ENCODE measurements at regions not wholly inside any gene's neighbourhood (a gene's known extent, or its start where the extent isn't known, plus 50 kb on each side); places are given as distances from the start of the nearest gene placed in this dataset.
"Not testable (repeated sequence)": the region's sequence is repeated elsewhere in the genome, so short reads cannot be mapped to it uniquely, and the experiment has no call there.

- not testable (repeated sequence) for H4K8ac ChIP-seq (ENCODE audit: low read depth, low read length); H3K4ac ChIP-seq (ENCODE audit: low read depth, low read length); H4K91ac ChIP-seq (ENCODE audit: low read depth, low read length); DNase-seq; H2BK12ac ChIP-seq (ENCODE audit: low read length); H3K4me3 ChIP-seq (ENCODE audit: low read depth, low read length); H3K36me3 ChIP-seq (ENCODE audit: control insufficient read depth in 1 of 2, insufficient read depth in 2 of 2, low read length in 2 of 2); H3K18ac ChIP-seq (ENCODE audit: low read length); H3K4me2 ChIP-seq (ENCODE audit: low read length); H3K4me1 ChIP-seq (ENCODE audit: control insufficient read depth in 1 of 2, insufficient read depth in 2 of 2, low read length in 2 of 2); H3K79me2 ChIP-seq (ENCODE audit: control insufficient read depth, insufficient read depth, low read length, poor library complexity); H2BK120ac ChIP-seq (ENCODE audit: insufficient read depth, low read length, poor library complexity); H3K14ac ChIP-seq (ENCODE audit: low read length); H2AFZ ChIP-seq (ENCODE audit: insufficient read depth, low read length, poor library complexity); H3K27ac ChIP-seq (ENCODE audit: low read depth, low read length); H2BK5ac ChIP-seq (ENCODE audit: low read depth, low read length, poor library complexity); H3K9ac ChIP-seq (ENCODE audit: low read length); H2AK5ac ChIP-seq (ENCODE audit: low read length); H3K9me3 ChIP-seq (ENCODE audit: insufficient read depth, low read depth, low read length); H3K79me1 ChIP-seq (ENCODE audit: low read length); H4K12ac ChIP-seq (ENCODE audit: low read depth, low read length); H3K23ac ChIP-seq (ENCODE audit: low read length); H3K27me3 ChIP-seq (ENCODE audit: insufficient read depth, low read length)
- no CpG with 5 or more reads among the region's 13 CpGs for WGBS (ENCODE audit: extremely low coverage, insufficient coverage, insufficient read length)
These were observed 315.6 kb downstream of the LTN1 start for GRCh38 chr21:28677096-28677495.

DNA sequence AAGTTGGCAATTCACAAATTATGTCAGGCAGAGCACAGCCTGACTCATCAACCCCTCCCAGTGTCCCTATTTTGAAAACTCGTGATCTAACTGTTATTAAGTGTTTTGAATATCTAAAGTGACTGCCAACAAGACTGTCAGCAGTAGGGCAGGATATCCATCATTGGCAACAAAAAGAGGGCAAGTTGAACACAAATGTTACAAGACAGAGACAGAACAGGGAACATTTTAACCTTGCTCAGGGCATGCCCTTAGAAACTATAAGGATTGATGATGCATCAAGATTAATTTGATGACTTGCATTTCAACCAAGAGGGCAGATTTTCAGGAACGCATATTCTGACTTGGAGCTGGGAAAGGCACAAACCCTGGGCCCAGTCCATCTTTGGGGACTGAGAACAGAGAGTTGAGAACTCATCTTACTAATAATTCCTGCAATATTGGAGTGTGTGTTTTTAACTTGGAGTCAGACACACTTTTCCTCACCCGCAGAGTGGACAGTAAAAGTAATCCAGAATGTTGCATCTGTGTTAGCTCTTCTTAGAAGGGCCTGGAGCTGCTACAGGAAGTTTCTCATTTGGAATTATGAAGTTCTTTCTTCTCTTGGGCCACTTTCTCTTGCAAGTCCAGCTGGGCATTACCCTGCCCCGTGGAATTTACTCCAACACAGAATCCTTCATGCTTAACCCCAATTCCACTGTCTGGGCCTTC lies 317.2 kb downstream of the LTN1 start:
- Histone ChIP-seq H3K27ac (ENCODE audit: low read depth, low read length) (no peak overlapping the region), H3K27me3 (ENCODE audit: insufficient read depth, low read length) (no peaks in the 10 kb centered on the region), H3K4me3 (ENCODE audit: low read depth, low read length) (no peak overlapping the region), H3K4me1 (ENCODE audit: control insufficient read depth in 1 of 2, insufficient read depth in 2 of 2, low read length in 2 of 2) (no peaks in the 10 kb centered on the region), H3K9me3 (ENCODE audit: insufficient read depth, low read depth, low read length) (peaks cover 3% of the 10 kb centered on the region), H4K12ac (ENCODE audit: low read depth, low read length) (no peak overlapping the region), H3K4me2 (ENCODE audit: low read length) (no peak overlapping the region), H3K23ac (ENCODE audit: low read length) (no peak overlapping the region), H3K79me2 (ENCODE audit: control insufficient read depth, insufficient read depth, low read length, poor library complexity) (no peaks in the 10 kb centered on the region), H3K36me3 (ENCODE audit: control insufficient read depth in 1 of 2, insufficient read depth in 2 of 2, low read length in 2 of 2) (no peaks in the 10 kb centered on the region), H3K18ac (ENCODE audit: low read length) (no peak overlapping the region), H3K79me1 (ENCODE audit: low read length) (no peaks in the 10 kb centered on the region), H2AK5ac (ENCODE audit: low read length) (no peak overlapping the region), H3K9ac (ENCODE audit: low read length) (no peak overlapping the region), H4K91ac (ENCODE audit: low read depth, low read length) (no peak overlapping the region), H2AFZ (ENCODE audit: insufficient read depth, low read length, poor library complexity) (no peak overlapping the region), H2BK12ac (ENCODE audit: low read length) (no peak overlapping the region), H2BK120ac (ENCODE audit: insufficient read depth, low read length, poor library complexity) (no peak overlapping the region), H4K8ac (ENCODE audit: low read depth, low read length) (no peak overlapping the region), H3K14ac (ENCODE audit: low read length) (no peak overlapping the region), H2BK5ac (ENCODE audit: low read depth, low read length, poor library complexity) (no peak overlapping the region), H3K4ac (ENCODE audit: low read depth, low read length) (no peak overlapping the region)
- WGBS (ENCODE audit: extremely low coverage, insufficient coverage, insufficient read length), result no CpG with 5 or more reads among the region's 4 CpGs
- no peak for DNase-seq

- no peaks in the 10 kb centered on the region for H3K27me3 ChIP-seq (ENCODE audit: insufficient read depth, low read length)
- H2BK12ac ChIP-seq (ENCODE audit: low read length), result no peak overlapping the region
- H3K23ac ChIP-seq (ENCODE audit: low read length), result no peak overlapping the region
- H2AK5ac ChIP-seq (ENCODE audit: low read length), result no peak overlapping the region
- H3K14ac ChIP-seq (ENCODE audit: low read length), result no peak overlapping the region
- no peak overlapping the region for H2BK5ac ChIP-seq (ENCODE audit: low read depth, low read length, poor library complexity)
- no peak overlapping the region for H4K91ac ChIP-seq (ENCODE audit: low read depth, low read length)
- no peaks in the 10 kb centered on the region for H3K36me3 ChIP-seq (ENCODE audit: control insufficient read depth in 1 of 2, insufficient read depth in 2 of 2, low read length in 2 of 2)
- H3K4me3 ChIP-seq (ENCODE audit: low read depth, low read length), result no peak overlapping the region
- no peak overlapping the region for H3K27ac ChIP-seq (ENCODE audit: low read depth, low read length)
- no peak overlapping the region for H4K12ac ChIP-seq (ENCODE audit: low read depth, low read length)
- peaks cover 3% of the 10 kb centered on the region for H3K9me3 ChIP-seq (ENCODE audit: insufficient read depth, low read depth, low read length)
- no CpG with 5 or more reads among the region's 2 CpGs for WGBS (ENCODE audit: extremely low coverage, insufficient coverage, insufficient read length)
- H3K9ac ChIP-seq (ENCODE audit: low read length), result no peak overlapping the region
- H3K79me1 ChIP-seq (ENCODE audit: low read length), result no peaks in the 10 kb centered on the region
- no peak overlapping the region for H3K4ac ChIP-seq (ENCODE audit: low read depth, low read length)
- no peak overlapping the region for H3K18ac ChIP-seq (ENCODE audit: low read length)
- no peaks in the 10 kb centered on the region for H3K79me2 ChIP-seq (ENCODE audit: control insufficient read depth, insufficient read depth, low read length, poor library complexity)
- H3K4me2 ChIP-seq (ENCODE audit: low read length), result no peak overlapping the region
- DNase-seq, result no peak
- H2BK120ac ChIP-seq (ENCODE audit: insufficient read depth, low read length, poor library complexity), result no peak overlapping the region
- no peak overlapping the region for H2AFZ ChIP-seq (ENCODE audit: insufficient read depth, low read length, poor library complexity)
- H4K8ac ChIP-seq (ENCODE audit: low read depth, low read length), result no peak overlapping the region
- H3K4me1 ChIP-seq (ENCODE audit: control insufficient read depth in 1 of 2, insufficient read depth in 2 of 2, low read length in 2 of 2), result no peaks in the 10 kb centered on the region
These were observed 317.9 kb downstream of the LTN1 start for GRCh38 chr21:28674763-28675162.

DNA sequence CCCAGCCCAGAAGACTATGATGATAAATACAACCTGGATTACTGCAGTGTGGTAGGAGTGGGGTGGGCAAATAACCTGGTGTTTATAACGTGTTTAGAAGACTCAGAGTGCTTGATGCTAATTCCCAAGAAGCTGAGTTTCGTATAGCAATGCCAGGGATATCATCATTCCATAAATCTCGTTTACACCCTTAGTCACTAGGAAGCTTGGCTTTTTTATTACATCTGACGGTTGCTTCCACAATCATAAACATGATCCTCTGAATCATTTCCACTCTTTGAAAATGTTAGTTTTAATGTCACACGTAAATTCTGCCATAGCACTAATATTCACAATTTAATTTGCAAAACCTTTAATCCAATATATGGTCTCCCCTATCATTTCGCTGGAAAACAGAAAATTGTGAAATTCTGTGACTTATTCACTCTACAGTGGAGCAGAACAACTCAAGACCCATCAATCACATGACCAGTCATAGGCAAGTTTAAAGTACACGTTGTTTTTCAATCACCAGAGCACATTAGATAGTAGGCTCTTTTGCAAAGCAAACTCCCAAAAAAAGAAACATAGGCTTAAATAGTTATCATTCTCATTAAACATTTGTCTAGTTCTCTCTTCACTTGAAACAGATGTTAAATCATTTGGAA lies 321.0 kb downstream of the LTN1 start:
- DNase-seq, result no peak
- Histone ChIP-seq H3K14ac (ENCODE audit: low read length) (no peak overlapping the region), H4K8ac (ENCODE audit: low read depth, low read length) (no peak overlapping the region), H3K27me3 (ENCODE audit: insufficient read depth, low read length) (no peaks in the 10 kb centered on the region), H3K4me3 (ENCODE audit: low read depth, low read length) (no peak overlapping the region), H3K4ac (ENCODE audit: low read depth, low read length) (no peak overlapping the region), H3K4me2 (ENCODE audit: low read length) (no peak overlapping the region), H3K27ac (ENCODE audit: low read depth, low read length) (no peak overlapping the region), H4K12ac (ENCODE audit: low read depth, low read length) (no peak overlapping the region), H2AFZ (ENCODE audit: insufficient read depth, low read length, poor library complexity) (no peak overlapping the region), H3K18ac (ENCODE audit: low read length) (no peak overlapping the region), H3K36me3 (ENCODE audit: control insufficient read depth in 1 of 2, insufficient read depth in 2 of 2, low read length in 2 of 2) (no peaks in the 10 kb centered on the region), H3K23ac (ENCODE audit: low read length) (no peak overlapping the region), H2AK5ac (ENCODE audit: low read length) (no peak overlapping the region), H3K9ac (ENCODE audit: low read length) (no peak overlapping the region), H2BK5ac (ENCODE audit: low read depth, low read length, poor library complexity) (no peak overlapping the region), H3K4me1 (ENCODE audit: control insufficient read depth in 1 of 2, insufficient read depth in 2 of 2, low read length in 2 of 2) (no peaks in the 10 kb centered on the region), H2BK120ac (ENCODE audit: insufficient read depth, low read length, poor library complexity) (no peak overlapping the region), H2BK12ac (ENCODE audit: low read length) (no peak overlapping the region), H3K79me2 (ENCODE audit: control insufficient read depth, insufficient read depth, low read length, poor library complexity) (no peaks in the 10 kb centered on the region), H3K9me3 (ENCODE audit: insufficient read depth, low read depth, low read length) (peaks cover 2% of the 10 kb centered on the region), H4K91ac (ENCODE audit: low read depth, low read length) (no peak overlapping the region), H3K79me1 (ENCODE audit: low read length) (no peaks in the 10 kb centered on the region)
- WGBS (ENCODE audit: extremely low coverage, insufficient coverage, insufficient read length), result no CpG with 5 or more reads among the region's 7 CpGs
